ENCODE measurements at regions not wholly inside any gene's neighbourhood (a gene's known extent, or its start where the extent isn't known, plus 50 kb on each side); places are given as distances from the start of the nearest gene placed in this dataset.

DNA sequence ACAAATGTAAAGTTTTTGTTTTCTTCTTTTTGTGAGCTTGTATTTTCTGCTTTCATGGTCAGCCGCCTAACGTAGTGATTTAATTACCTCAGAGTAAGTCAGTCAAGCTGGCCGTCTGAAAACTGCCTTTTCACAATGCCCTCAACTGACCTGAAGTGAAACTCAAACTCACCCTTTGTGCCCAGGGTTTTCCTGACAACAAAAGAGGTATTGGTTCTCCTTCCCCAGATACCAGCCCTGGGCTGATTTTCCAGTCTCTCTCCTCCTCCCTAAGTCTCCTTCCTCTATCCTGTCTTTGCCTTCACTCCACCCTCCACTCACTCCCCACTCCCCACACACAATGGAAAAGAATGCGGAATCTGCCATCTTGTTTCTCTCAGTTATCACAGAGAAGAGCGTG lies 184.5 kb upstream of the HEY2 start:
- TF ChIP-seq, protein P1, sequence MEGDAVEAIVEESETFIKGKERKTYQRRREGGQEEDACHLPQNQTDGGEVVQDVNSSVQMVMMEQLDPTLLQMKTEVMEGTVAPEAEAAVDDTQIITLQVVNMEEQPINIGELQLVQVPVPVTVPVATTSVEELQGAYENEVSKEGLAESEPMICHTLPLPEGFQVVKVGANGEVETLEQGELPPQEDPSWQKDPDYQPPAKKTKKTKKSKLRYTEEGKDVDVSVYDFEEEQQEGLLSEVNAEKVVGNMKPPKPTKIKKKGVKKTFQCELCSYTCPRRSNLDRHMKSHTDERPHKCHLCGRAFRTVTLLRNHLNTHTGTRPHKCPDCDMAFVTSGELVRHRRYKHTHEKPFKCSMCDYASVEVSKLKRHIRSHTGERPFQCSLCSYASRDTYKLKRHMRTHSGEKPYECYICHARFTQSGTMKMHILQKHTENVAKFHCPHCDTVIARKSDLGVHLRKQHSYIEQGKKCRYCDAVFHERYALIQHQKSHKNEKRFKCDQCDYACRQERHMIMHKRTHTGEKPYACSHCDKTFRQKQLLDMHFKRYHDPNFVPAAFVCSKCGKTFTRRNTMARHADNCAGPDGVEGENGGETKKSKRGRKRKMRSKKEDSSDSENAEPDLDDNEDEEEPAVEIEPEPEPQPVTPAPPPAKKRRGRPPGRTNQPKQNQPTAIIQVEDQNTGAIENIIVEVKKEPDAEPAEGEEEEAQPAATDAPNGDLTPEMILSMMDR (conservative IDR thresholded peaks at IDR 0.05; ENCODE audit: low read depth, low read length): no peak
- no peak for DNase-seq (ENCODE audit: low read depth)
- no peak overlapping the region for H3K4me3 ChIP-seq (ENCODE audit: low read depth, low read length)

DNA sequence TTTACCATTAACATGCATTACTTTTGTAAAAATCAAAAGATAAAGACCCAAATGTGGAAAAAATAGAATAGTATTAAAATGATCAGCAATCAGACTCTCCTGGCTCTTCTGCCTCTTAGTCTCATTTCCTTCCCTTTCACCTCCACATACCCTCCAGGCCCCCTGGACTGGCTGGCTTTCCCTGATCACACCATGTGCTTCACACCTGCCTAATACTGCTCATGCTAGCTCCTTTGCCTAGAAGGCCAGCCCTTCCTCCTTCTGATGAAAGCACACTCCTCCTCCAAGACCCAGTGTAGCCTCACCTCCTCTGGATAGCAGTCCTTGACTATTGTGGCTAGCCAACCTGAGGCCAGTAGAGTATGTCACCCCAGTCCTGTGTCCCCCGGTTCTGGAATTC lies 182.0 kb upstream of the HEY2 start:
- DNase-seq (ENCODE audit: low read depth): no peak
- TF ChIP-seq, protein P1 (conservative IDR thresholded peaks at IDR 0.05; ENCODE audit: low read depth, low read length): no peak
- H3K4me3 ChIP-seq (ENCODE audit: low read depth, low read length): no peak overlapping the region

DNA sequence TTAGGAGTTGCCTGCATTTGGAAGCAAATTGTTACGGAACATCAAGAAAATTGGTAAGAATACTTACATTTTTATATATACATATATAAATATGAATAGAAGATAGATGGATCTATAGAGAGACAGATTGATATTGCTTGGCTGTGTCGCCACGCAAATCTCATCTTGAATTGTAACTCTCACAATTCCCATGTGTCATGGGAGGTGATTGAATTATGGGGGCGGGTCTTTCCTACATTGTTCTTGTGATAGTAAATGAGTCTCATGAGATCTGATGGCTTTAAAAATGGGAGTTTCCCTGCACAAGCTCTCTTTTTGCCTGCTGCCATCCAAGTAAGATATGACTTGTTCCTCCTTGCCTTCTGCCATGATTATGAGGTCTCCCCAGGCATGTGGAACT lies 180.8 kb upstream of the HEY2 start:
- DNase-seq (ENCODE audit: low read depth): no peak
- TF ChIP-seq, protein P1 (conservative IDR thresholded peaks at IDR 0.05; ENCODE audit: low read depth, low read length): no peak
- H3K4me3 ChIP-seq (ENCODE audit: low read depth, low read length): no peak overlapping the region

DNA sequence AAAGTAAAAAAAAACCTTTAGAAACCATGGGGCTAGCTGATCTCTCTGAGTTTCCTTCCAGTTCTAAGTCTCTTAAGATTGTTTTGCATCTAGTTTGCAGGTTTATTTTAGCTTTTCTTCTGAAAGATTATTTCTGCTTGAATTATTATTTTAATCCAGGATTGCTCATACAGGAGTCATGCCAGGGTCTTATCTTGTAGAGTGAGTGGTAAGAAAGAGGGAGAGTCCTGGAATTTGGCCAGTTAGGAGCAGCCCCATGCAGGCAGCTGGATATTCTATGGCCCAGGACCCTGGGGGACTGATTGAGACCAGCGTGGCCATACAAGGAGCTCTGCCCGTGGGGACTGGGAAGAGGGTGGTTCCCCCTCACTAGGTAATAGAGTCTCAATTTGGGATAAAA lies 178.9 kb upstream of the HEY2 start:
- no peak for DNase-seq (ENCODE audit: low read depth)
- no peak overlapping the region for H3K4me3 ChIP-seq (ENCODE audit: low read depth, low read length)
- TF ChIP-seq, protein P1 (conservative IDR thresholded peaks at IDR 0.05; ENCODE audit: low read depth, low read length): no peak

DNA sequence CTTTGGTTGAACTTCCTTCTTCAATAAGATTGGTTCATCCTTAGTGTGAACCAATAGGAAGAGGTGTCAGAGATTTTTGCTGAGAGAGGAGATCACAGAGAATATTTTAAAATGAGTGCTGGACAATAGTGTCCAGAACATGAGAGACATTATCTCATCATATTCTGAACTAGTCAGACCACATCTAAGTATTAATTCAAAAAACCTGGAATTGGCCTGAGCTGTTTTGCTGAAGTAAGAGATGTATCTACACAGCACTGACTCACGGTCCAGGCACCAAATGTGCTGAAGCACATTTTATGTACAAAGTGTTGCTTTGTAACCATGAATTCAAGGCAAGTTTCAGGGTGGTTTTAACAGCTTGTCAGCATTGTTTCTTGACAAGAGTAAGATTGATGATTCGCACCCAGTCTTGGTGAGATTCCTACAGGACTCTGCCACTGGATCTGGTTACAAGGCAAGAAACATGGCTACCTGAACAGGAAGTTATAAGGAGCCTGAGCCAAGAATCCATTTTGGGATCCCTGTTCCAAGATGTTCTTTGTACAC lies 178.2 kb upstream of the HEY2 start:
- no peak for DNase-seq (ENCODE audit: low read depth)
- TF ChIP-seq, protein P1 (conservative IDR thresholded peaks at IDR 0.05; ENCODE audit: low read depth, low read length): no peak
- H3K4me3 ChIP-seq (ENCODE audit: low read depth, low read length): no peak overlapping the region

DNA sequence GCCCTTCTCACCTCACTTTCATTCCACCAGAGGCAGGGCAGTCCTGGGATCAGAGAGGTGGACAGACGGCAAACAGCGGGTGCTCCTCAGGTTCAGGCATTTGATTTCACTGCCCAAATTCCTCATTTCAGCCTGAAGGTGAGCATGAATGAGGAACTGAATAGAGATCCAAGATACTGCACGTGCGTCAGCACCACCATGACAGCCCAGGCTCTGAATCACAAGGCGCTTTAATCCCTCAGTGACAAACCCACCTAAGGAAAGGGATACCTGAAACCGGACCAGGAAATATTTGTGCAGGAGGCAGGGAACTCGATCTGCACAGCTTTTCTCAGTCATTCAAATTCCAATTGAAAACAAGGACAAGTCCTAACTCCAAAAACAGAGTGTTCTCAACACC lies 174.8 kb upstream of the HEY2 start:
- DNase-seq (ENCODE audit: low read depth): no peak
- H3K4me3 ChIP-seq (ENCODE audit: low read depth, low read length): no peak overlapping the region
- TF ChIP-seq, protein P1 (conservative IDR thresholded peaks at IDR 0.05; ENCODE audit: low read depth, low read length): no peak

DNA sequence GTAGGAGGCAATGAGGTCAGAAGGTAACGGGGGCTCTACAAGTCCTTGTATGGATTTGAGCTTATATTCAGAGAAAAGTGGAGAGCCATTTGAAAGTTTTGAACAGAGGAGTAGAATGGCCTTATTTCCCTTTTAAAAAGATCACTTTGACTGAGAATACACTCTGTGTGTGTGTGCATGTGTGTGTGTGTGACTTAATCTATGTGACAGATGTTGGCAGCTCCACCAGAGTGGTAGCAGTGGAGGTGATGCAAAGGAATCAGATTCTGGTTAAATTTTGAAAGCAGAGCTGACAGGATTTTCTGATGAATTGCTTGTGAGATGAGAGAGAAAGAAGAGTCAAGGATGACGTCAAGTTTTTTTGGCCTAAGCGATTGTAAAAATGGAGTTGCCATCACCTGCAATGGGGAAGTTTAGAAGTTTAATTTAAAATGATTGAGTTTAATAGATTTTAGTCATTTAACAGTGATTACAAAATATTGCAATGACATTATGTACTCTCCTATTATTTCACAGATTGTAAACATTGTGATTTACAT lies 172.2 kb upstream of the HEY2 start:
- no peak overlapping the region for H3K4me3 ChIP-seq (ENCODE audit: low read depth, low read length)
- TF ChIP-seq, protein P1 (conservative IDR thresholded peaks at IDR 0.05; ENCODE audit: low read depth, low read length): no peak
- DNase-seq (ENCODE audit: low read depth): no peak

All from choroid plexus epithelial cell (primary cell).